Right lobe of liver (tissue), 4 donors: ENCODE measurements at regions not wholly inside any gene's neighbourhood (a gene's known extent, or its start where the extent isn't known, plus 50 kb on each side); places are given as distances from the start of the nearest gene placed in this dataset.

Source experiments
- POLR2A ChIP-seq: fragments of 450-650 bp; IDR thresholded peaks from one replicate; pipeline ENCODE4 v1.6.1; 2017; ENCODE audit warnings: antibody characterized with exemption, mild to moderate bottlenecking
- TF ChIP-seq, protein P1 (sequence below), 4 donors: fragments of 200-600 bp in 3 of 4; fragments of 450-650 bp in 1 of 4; IDR thresholded peaks; one replicate each; pipeline versions ENCODE4 v1.5.1 to v1.8.0; 2016 to 2022; ENCODE audit warnings: antibody characterized with exemption in 4 of 4, mild to moderate bottlenecking in 2 of 4
- donor health status: DM: no; HTN: no; CAD: no.
- donor health status: DM: no; HTN: no; CAD: no.
- donor health status: DM: no; HTN: yes; CAD: no.

DNA sequence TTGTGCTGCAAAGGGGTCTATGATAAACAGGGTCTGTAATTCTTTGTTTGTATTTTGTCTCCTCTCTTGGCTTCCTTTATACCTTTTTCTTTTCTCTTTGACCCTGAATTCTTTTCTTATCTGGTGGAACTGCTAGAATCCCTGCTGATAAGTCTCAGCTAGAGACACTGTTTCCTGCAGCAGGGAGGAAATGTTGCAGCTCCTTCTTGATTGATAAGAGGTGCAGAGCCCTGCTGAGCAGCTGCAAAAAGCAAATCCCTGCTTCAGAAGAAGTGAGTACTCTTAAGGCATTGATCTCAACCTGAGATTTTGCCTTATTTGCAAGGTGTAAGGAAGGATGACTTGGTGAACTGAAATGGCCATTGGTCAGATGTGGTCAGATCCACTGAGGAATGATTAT lies 167.8 kb downstream of the NUP35 start:
- TF ChIP-seq, protein P1, sequence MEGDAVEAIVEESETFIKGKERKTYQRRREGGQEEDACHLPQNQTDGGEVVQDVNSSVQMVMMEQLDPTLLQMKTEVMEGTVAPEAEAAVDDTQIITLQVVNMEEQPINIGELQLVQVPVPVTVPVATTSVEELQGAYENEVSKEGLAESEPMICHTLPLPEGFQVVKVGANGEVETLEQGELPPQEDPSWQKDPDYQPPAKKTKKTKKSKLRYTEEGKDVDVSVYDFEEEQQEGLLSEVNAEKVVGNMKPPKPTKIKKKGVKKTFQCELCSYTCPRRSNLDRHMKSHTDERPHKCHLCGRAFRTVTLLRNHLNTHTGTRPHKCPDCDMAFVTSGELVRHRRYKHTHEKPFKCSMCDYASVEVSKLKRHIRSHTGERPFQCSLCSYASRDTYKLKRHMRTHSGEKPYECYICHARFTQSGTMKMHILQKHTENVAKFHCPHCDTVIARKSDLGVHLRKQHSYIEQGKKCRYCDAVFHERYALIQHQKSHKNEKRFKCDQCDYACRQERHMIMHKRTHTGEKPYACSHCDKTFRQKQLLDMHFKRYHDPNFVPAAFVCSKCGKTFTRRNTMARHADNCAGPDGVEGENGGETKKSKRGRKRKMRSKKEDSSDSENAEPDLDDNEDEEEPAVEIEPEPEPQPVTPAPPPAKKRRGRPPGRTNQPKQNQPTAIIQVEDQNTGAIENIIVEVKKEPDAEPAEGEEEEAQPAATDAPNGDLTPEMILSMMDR (IDR thresholded peaks at IDR 0.05), result no peak
- no peak for TF ChIP-seq POLR2A
